Ishikawa (cell line): ENCODE measurements at regions not wholly inside any gene's neighbourhood (a gene's known extent, or its start where the extent isn't known, plus 50 kb on each side); places are given as distances from the start of the nearest gene placed in this dataset.

Experiments used
- CEBPB ChIP-seq: IDR thresholded peaks from 2 replicates; pipeline ENCODE4 v1.6.1; 2012
- CREB1 ChIP-seq: IDR thresholded peaks from 2 replicates; pipeline ENCODE4 v1.6.1; 2012; ENCODE audit warnings: low read depth
- EGR1 ChIP-seq: IDR thresholded peaks from 2 replicates; pipeline ENCODE4 v1.6.1; 2012
- EP300 ChIP-seq: IDR thresholded peaks from 2 replicates; pipeline ENCODE4 v1.6.1; 2012; ENCODE audit warnings: borderline replicate concordance
- FOXM1 ChIP-seq: IDR thresholded peaks from 2 replicates; pipeline ENCODE4 v1.6.1; 2012; ENCODE audit warnings: low read depth, borderline replicate concordance
- NFIC ChIP-seq: IDR thresholded peaks from 2 replicates; pipeline ENCODE4 v1.6.1; 2012
- RAD21 ChIP-seq: IDR thresholded peaks from 2 replicates; pipeline ENCODE4 v1.6.1; 2012; ENCODE audit warnings: low read depth
- TAF1 ChIP-seq: IDR thresholded peaks from 2 replicates; pipeline ENCODE4 v1.6.1; 2012; ENCODE audit warnings: low read depth, mild to moderate bottlenecking
- TCF12 ChIP-seq: IDR thresholded peaks from 2 replicates; pipeline ENCODE4 v1.6.1; 2012; ENCODE audit warnings: low read depth
- TEAD4 ChIP-seq: IDR thresholded peaks from 2 replicates; pipeline ENCODE4 v1.6.1; 2012
- YY1 ChIP-seq: IDR thresholded peaks from 2 replicates; pipeline ENCODE4 v1.6.1; 2012; ENCODE audit warnings: low read depth
- ZBTB7A ChIP-seq: IDR thresholded peaks from 2 replicates; pipeline ENCODE4 v1.6.1; 2012; ENCODE audit warnings: low read depth
- TF ChIP-seq, protein P1 (sequence below): IDR thresholded peaks from 2 replicates; pipeline ENCODE4 v1.6.1; 2012; ENCODE audit warnings: low read depth, mild to moderate bottlenecking
- TF ChIP-seq, protein P2 (sequence below): IDR thresholded peaks from 2 replicates; pipeline ENCODE4 v1.6.1; 2012
- TF ChIP-seq, protein P3 (sequence below): IDR thresholded peaks from 2 replicates; pipeline ENCODE4 v1.6.1; 2012

DNA sequence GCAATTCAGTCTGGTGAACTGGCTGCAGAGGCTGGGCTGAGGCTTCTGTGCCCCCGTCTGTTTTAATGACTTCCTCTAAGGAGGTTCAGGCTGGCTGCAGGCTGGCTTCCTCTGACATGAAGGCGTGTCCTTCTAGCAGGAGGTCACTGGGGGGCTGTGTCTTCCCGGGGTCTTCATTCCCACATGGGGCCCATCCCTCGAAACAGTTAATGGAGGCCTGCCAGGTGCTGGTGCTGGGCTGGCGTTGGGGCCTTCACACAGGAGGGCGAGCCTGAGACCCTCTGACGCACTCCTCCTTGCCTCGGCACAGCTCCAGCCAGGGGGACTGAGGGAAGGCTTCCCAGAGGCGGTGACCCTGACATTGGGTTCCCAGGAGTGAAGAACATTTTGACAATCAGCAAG lies 57.7 kb upstream of the DLK1 start:
- TF ChIP-seq, protein P1, sequence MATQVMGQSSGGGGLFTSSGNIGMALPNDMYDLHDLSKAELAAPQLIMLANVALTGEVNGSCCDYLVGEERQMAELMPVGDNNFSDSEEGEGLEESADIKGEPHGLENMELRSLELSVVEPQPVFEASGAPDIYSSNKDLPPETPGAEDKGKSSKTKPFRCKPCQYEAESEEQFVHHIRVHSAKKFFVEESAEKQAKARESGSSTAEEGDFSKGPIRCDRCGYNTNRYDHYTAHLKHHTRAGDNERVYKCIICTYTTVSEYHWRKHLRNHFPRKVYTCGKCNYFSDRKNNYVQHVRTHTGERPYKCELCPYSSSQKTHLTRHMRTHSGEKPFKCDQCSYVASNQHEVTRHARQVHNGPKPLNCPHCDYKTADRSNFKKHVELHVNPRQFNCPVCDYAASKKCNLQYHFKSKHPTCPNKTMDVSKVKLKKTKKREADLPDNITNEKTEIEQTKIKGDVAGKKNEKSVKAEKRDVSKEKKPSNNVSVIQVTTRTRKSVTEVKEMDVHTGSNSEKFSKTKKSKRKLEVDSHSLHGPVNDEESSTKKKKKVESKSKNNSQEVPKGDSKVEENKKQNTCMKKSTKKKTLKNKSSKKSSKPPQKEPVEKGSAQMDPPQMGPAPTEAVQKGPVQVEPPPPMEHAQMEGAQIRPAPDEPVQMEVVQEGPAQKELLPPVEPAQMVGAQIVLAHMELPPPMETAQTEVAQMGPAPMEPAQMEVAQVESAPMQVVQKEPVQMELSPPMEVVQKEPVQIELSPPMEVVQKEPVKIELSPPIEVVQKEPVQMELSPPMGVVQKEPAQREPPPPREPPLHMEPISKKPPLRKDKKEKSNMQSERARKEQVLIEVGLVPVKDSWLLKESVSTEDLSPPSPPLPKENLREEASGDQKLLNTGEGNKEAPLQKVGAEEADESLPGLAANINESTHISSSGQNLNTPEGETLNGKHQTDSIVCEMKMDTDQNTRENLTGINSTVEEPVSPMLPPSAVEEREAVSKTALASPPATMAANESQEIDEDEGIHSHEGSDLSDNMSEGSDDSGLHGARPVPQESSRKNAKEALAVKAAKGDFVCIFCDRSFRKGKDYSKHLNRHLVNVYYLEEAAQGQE: no peak
- no peak for TF ChIP-seq RAD21
- TF ChIP-seq TEAD4: no peak
- TF ChIP-seq YY1: no peak
- TF ChIP-seq CEBPB: no peak
- TF ChIP-seq, protein P2, sequence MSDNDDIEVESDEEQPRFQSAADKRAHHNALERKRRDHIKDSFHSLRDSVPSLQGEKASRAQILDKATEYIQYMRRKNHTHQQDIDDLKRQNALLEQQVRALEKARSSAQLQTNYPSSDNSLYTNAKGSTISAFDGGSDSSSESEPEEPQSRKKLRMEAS: no peak
- no peak for TF ChIP-seq TCF12
- no peak for TF ChIP-seq NFIC
- no peak for TF ChIP-seq FOXM1

DNA sequence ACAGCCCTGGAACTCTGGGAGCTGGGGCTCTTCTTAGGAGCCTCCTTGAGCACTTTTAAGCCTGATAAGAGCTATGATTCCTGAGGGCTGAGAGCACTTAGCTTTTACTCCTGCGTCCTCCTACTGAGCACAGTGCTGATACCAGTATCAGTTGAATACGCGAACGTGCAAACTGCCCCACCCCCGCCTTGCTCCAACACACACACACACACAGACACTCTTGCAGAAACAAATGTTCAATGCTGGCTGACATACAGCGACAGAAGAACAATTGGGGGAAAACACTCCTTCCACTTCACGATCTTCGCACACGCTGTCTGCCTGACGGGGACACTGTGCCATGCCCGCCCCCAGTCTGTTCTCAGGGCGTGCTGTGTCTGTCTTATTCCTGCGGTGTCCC lies 57.2 kb upstream of the DLK1 start:
- TF ChIP-seq, protein P2: no peak
- TF ChIP-seq CEBPB: no peak
- no peak for TF ChIP-seq EP300
- TF ChIP-seq YY1: no peak
- TF ChIP-seq, protein P3, sequence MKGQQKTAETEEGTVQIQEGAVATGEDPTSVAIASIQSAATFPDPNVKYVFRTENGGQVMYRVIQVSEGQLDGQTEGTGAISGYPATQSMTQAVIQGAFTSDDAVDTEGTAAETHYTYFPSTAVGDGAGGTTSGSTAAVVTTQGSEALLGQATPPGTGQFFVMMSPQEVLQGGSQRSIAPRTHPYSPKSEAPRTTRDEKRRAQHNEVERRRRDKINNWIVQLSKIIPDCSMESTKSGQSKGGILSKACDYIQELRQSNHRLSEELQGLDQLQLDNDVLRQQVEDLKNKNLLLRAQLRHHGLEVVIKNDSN: no peak
- TF ChIP-seq, protein P1: no peak
- TF ChIP-seq FOXM1: no peak
- no peak for TF ChIP-seq ZBTB7A
- no peak for TF ChIP-seq NFIC
- TF ChIP-seq RAD21: no peak
- no peak for TF ChIP-seq EGR1
- TF ChIP-seq TAF1: no peak
- no peak for TF ChIP-seq TCF12
- TF ChIP-seq CREB1: no peak
- no peak for TF ChIP-seq TEAD4

DNA sequence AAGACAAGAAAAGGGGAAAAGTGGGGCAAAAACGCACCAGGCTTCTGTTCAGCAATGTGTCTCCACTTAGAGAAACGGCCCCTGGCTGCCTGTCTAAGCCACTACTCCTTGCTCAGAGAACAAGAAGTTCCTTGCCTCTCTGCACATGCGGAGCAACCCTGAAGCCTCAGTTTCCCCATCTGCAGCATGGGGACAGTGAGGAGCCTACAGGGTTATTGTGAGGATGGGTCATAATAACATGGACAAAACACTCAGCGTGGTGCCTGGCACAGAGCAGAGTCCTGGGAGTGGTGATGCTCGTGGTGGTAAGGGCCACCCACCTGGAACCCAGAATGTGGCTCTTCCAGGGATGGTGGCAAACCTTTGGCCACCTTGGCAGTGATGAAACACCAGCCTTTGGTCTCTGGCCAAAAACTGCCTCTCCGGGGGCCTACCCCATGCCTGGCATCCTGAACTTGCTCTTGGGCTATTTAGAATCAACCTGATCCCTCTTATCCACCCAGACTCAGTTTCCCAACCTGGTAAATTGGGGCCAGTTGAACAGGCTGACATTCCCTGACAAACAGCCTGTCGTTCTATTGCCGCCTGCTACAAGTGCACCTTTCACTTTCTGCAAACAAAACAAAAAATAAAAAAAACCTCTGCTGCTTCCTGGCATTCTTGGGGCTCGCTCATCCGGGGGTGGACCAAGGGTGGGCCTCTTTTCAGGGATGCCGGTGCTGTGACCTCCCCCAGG lies 56.5 kb upstream of the DLK1 start:
- TF ChIP-seq TAF1 (no peak), FOXM1 (no peak), EGR1 (no peak), NFIC (no peak)

DNA sequence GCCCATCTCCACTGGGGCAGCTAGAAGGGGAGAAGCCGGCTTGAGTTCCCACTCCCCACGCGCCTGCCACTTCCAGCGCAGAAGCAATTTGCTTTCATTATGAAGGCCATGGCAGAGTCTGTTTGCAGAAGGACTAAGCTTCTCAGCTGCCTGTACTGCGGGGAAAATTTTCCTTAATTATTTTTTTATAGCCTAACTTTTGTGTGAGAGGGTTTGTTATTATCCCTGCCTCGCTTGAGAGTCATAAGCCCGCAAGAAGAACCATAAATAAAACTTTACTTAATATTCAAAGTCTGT lies 56.0 kb upstream of the DLK1 start:
- no peak for TF ChIP-seq TCF12
- no peak for TF ChIP-seq TAF1
- TF ChIP-seq CEBPB: no peak
- TF ChIP-seq RAD21: no peak
- TF ChIP-seq, protein P1: no peak
- TF ChIP-seq TEAD4: no peak
- TF ChIP-seq EP300: no peak

DNA sequence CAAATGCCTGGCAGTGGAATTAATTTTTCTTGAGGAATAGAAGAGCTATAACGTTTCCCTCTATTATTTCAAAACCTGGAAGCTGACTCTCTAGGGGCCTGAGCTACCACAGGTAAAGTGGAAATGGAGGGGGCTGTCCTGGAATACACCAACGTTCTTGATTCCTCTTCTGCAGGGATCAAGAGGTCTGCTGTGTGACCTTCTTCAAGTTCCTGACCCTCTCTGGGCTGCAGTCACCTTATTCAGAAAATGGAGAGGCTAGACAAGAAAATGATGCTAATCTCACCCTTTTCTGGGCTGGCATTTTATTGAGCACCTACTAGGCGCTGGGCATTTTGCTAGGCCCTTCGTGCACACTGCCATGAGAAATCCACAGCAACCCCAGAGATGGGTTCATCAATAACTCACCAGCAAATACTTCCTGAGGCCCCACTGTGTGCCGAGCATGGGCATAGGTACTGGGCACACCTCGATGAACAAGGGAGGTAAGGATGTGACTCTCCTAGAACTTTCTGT lies 55.2 kb upstream of the DLK1 start:
- no peak for TF ChIP-seq NFIC
- no peak for TF ChIP-seq TCF12
- TF ChIP-seq ZBTB7A: no peak
- no peak for TF ChIP-seq CEBPB
- no peak for TF ChIP-seq RAD21
- TF ChIP-seq TEAD4: no peak
- TF ChIP-seq, protein P3: no peak
- TF ChIP-seq, protein P2: no peak
- TF ChIP-seq FOXM1: no peak
- no peak for TF ChIP-seq EP300
